Suppressor macrophage treated with lipopolysaccharide for 1 hour (primary cell): ENCODE measurements at regions not wholly inside any gene's neighbourhood (a gene's known extent, or its start where the extent isn't known, plus 50 kb on each side); places are given as distances from the start of the nearest gene placed in this dataset.
"Not testable (repeated sequence)": the region's sequence is repeated elsewhere in the genome, so short reads cannot be mapped to it uniquely, and the experiment has no call there.

Experiments used
- DNase-seq, 3 donors: peaks; one replicate each; pipeline ENCODE4 v3.0.0-alpha.2; 2020 to 2022

DNA sequence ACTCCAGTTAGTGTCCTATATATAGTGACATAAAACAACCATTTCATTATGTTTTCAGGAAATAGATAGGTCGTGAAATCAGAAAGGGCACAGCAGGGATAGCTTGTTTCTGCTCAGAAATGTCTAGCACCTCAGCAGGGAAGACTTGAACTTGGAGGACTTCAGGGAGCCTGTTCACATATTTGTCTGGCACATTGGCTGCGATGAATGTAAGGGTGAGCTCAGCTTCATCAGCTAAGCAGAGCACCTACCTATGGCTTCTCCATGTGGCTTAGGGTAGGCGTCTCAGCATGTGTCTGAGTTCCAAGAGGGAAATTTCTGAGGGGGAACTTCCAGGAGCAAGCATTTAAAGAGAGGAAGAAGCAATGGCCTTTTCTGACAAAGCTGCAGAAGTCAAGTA is 126.2 kb downstream of the PCDH10 start:
- DNase-seq = no peak

DNA sequence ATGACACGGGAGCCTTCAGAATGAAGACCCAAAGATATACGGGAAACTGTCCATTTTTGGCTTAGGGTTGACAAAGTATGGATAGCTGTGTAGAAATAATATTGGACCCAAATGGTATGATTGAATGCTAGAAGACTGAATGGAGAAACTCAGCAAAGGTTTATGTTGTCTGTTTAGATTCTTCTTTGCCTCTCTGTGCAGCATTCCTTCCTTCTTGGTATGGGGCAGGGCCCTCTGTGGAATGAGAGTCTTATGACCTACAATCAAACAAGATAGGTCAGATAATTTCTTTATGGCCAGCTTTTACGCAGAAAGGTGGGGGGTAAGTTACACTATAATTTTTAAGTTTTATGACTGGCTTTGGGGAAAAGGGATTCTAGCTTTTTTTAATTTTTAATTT is 124.3 kb downstream of the PCDH10 start:
- DNase-seq = no peak

DNA sequence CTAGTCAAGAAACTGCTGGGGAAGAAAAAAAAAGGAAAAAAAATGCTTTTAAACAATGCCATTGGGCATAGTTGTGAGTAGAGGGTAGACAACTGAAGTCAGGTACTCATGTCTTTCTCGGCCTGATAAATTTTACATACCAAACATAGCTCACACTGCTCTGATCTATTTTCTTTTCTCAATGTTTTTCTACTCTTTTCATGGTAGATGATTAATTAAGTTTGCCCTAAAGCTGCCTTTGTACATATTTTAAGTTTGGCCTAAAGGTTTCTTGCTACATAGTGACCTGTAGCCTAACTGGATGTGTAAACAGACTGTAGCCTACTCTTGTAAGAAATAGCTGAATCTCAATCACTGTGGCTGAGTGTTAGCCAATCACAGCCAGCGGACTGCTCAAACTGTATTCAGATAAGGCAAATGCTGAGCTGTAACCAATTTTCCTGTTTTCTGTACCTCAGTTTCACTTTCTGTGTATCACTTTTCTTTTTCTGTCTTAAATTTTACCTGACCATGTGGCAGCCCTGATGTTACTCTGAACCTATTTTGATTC is 121.0 kb downstream of the PCDH10 start:
- no peak for DNase-seq

DNA sequence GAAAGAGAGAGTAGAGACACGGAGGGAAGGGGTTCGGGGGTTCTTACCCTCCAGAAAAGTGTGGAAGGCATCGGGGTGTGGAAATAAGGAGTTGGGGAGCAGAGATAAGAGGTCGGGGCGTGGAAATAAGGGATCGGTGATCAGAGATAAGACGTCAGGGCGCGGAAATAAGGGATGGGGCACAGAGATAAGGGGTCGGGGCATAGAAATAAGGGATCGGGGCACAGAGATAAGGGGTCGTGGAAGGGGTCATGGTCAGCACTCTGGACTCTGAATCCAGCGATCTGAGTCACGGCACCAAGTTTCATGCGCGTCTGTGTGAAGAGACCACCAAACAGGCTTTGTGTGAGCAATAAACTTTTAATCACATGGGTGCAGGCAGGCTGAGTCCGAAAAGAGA is 119.1 kb downstream of the PCDH10 start:
- no peak for DNase-seq

DNA sequence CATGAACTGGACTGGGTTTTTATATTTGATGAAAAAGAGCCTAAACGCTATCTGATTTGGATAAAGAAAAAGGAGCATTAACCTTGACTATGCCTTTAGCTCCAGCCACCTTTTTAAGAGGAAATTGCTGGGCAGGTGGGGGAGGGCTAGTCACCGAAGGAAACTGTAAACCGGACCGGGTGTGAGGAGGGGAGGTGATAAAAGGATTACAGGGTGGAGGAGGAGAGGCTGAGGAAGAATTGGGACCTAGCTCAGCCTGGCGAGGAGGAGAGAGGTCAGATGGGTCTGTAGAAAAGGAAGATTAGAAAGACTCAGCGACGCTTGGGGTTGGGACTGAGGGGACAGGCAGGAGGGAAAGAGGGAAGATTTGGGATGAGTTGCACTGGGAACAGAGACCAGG is 118.4 kb downstream of the PCDH10 start:
- not testable (repeated sequence) for DNase-seq

DNA sequence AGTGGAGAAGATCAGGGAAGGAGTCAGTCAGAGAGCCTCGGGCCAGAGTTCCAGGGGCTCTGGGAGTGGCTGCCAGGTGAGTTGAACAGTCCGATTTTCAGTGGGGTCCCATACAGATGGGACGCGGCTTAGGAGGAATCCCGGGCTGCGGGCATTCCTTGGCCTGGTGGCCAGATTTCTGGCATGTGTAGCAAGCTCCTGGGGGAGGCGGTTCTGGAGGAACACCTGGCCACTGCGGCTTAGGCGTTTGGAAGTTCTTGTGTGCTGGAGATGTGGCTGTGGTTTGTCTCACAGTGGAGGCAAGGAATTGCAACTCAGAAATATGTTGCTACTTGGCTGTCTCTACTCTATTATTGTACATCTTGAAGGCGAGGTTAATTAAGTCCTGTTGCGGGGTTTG is 117.9 kb downstream of the PCDH10 start:
- DNase-seq = not testable (repeated sequence)

DNA sequence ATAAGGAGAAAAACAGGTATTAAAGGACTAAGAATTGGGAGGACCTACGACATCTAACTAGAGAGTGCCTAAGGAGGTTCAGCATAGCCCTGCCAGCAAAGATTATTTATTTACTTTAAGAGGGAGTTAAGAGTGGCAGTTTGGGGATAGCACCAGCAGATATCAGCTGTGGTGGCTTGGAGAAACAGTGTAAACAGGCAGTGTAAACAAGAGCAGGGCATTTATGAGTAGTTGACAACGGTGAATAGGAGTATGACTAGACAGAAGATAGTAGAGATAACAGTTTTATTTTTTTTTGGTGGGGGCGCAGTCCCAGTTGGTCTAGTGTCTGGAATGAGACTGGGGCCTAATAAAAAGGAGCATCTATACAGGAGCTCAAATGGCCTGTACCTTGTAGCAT is 115.2 kb downstream of the PCDH10 start:
- not testable (repeated sequence) for DNase-seq

DNA sequence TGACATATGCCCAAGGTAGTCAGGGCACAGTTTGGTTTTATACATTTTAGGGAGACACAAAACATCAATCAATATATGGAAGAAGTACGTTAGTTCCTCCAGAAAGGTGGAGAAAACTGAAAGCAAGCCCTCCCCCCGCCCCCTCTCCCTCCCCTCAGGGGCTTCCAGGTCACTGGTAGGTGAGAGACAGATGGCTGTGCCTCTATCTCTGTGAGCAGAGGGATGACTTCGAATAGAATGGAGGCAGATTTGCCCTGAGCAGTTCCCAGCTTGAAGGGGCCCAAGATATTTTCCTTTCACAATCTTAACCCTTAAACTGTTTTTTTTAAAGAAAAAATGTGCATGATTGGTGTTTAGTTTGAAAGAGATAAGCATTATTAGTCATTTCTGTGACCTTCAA is 114.0 kb downstream of the PCDH10 start:
- no peak for DNase-seq

DNA sequence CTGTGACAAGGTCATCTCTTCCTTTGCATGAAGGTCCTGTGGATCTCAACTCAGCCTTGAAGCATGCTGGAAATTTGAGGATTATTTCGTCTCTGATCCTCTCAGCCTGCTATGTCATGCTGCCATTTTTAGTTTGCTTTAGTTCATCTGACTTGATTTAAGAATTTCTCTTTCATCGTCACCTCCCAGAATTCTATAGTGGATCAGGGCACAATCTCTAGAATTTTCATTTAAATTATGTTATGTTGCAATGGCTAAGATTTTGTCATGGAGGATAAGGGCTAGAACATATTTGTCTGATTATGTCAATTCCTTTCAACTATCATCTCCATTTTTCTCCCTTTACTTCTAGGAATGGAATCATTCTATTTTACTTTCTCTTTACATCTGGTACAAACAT is 98.8 kb downstream of the PCDH10 start:
- no peak for DNase-seq

DNA sequence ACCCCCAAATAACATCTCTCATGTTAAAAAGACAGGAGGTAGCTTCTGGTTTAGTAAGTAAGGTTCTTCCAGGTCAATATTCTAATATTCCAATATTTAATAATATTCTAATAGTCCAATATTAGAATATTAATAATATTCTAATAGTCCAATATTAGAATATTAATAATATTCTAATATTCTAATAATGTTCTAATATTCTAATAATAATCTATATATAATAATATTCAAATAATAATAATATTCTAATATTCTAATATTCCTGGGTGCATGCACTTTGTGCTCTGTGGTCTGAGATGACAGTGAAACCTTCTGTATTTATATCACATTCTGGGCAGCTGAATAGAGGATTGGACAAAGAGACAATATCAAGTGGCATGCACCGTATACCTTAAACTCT is 96.1 kb downstream of the PCDH10 start:
- no peak for DNase-seq
